EH (cell line): ENCODE measurements at regions not wholly inside any gene's neighbourhood (a gene's known extent, or its start where the extent isn't known, plus 50 kb on each side); places are given as distances from the start of the nearest gene placed in this dataset.
"Not testable (repeated sequence)": the region's sequence is repeated elsewhere in the genome, so short reads cannot be mapped to it uniquely, and the experiment has no call there.

Experiments
- DNase-seq: peaks from one replicate; pipeline ENCODE4 v3.0.0-alpha.2; 2015; ENCODE audit warnings: low read depth

DNA sequence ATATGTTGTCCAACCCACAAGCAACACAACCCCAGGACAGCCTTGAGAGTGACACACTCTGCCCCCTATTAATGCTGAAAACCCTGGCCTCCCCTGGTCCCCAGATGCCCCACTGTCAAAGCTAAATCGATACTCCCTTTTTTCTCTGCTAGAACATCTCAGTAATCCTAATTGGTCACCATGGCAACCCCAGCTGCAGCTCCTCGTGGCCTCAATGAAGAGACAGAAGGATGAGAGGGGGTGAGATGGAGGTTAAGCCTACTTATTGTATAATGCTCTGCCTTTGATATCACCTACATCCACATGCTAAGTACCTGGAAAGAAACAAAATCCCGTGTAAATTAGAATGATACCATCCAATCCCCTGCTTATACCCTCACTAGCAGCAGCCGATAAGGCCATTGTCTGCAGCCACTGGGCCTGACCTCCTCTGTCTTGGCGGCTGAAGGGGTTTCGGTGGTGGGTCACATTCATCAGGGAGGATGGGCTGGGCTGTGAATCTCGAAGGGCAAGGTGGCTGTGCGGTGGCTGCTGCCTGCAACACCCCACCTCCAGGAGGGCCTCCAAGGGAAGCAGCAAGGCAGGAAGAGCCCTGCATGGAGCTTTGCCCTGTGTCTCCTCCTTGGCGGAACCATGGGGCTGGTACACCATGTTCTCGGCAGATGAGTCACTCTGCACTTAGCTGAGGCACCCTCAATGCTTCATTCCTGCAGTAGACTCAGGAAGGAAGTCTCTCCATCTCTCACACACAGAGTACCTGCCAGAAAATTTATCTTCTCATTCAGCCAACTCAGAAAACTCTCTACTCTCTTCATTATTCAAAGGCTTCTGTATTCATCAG lies 399.5 kb downstream of the BUD13 start:
- no peak for DNase-seq

DNA sequence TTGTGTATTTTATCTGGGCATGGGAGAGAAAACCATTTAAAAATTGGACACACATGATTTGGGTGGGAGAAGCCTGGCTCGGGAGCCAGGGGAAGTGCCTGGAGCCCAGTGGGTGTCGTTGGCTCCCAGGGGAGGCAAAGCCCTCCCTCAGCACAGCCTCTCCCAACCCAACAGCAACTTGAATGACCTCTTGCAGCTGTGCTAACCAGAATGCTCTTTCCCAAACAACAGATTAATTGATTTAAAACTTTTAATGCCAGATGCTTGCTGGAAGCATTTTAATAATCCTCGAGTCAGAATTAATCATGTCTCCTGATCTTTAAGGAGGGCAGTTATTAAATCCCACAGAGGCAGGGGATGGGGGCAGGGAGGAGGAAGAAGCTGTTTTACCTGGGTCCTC lies 401.6 kb downstream of the BUD13 start:
- no peak for DNase-seq

- no peak for DNase-seq
These were observed 404.0 kb downstream of the BUD13 start for GRCh38 chr11:116368784-116369183.

GRCh38 chr11:116366980-116367645 lies 405.7 kb downstream of the BUD13 start:
- no peak for DNase-seq

DNA sequence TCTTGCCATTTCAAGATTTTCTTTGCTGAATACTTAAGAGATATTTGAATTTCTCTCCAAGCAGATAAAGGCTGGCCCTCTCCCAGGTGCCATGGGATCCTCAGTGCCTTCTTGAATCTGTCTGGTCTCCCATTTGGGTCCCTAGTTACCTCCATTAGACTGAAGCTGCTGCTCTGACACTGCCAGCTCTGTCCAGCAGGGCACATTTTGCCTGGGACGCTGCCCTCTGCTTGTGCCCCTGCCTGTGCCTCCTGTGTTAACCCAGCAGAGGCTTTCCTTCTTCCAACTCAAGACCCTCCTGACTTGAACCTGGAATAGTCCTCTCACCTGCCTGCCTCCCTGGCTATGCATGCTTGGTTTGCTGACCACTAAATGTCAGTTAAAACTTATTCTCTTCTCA lies 406.3 kb downstream of the BUD13 start:
- no peak for DNase-seq

DNA sequence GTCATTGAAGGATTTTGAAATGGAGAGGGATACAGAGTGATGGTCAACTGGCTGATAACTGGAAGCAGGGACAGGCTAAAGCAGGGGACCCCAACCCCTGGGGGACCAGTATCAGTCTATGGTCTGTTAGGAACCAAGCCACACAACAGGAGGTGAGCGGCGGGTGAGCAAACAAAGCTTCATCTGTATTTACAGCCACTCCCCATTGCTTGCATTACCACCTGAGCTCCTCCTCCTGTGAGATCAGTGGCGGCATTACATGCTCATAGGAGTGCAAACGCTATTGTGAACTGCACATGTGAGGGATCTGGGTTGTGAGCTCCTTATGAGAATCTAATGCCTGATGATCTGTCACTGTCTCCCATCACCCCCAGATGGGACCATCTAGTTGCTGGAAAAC lies 407.9 kb downstream of the BUD13 start:
- not testable (repeated sequence) for DNase-seq

DNA sequence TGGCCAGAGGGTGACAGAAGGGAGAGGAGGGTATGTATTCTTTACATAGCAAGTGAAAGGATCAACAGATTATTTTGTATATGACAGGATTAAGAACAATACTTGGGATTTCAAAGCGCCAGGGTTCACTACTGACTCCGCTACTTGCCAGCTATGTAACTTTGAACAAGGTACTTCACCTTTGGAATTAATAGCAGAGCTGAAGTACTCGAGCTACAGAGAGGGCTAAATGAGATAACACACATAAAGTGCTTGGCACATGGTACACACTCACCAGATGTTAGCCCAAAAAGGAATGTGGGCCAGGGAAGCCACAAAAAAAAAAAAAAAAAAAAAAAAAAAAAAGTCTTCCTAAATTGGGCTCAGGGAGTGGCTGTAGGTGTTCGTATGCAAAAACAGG lies 408.4 kb downstream of the BUD13 start:
- DNase-seq = no peak

GRCh38 chr11:116360221-116360941 lies 412.4 kb downstream of the BUD13 start:
- DNase-seq = no peak

DNA sequence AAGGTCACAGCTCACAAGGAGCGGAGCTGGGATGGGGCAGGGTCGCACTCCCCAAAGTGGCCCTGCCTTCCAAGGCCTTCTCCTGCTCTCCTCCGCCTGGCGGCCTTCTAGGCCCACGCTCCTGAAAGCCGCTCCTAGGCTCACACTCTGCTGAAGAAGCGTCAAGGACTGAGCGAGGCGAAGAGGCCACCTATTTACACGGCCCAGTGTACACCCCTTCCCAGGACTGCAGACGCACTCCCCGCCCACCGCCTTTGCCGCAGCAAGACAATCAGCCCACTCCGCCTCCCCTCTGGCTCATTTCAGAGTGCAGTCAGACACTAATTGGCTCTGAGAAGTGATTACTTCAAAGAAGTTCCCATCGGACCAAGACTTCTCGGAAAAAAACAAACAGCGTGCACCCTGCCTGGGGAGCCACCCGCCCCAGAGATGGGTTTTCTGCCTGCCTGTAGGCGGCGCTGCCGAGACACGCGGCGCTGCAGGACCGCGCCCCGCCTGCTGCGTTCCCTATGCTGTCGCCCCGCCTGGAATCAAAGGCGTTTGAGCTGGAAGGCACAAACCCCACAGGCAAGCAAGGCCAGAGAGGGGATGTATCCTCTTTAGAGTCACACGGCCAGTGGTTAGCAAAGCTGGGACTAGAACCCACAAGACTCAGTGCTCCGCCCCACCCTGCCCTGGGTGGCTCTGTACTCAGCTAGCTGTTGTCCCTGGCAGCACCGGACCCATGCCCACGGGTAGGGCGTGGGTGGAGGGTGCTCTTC lies 414.8 kb downstream of the BUD13 start:
- DNase-seq = no peak

- DNase-seq = no peak
These were observed 416.3 kb downstream of the BUD13 start for GRCh38 chr11:116356451-116356850.

DNA sequence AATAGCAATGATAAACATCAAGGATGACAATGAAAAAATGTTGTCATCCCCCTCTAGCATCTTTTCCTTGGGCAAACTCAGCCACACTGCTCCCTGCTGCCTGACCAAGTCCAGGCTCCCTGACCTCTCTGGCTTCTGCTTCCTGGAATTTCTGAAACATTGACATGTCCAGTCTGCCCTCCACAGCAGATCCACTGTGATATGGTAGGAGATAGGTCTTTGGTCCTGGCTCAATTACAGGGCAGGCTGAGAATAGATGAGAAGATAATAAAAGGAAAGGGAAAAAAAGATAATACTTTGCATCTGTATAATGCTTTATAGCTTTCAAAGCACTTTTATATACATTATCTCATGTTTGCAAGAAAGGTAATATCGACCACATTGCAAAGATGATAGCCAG lies 417.7 kb downstream of the BUD13 start:
- DNase-seq = no peak

- DNase-seq = no peak
These were observed 419.2 kb downstream of the BUD13 start for GRCh38 chr11:116353589-116353988.

- DNase-seq = no peak
These were observed 419.9 kb downstream of the BUD13 start for GRCh38 chr11:116352881-116353280.

GRCh38 chr11:116348226-116348625 lies 424.6 kb downstream of the BUD13 start:
- DNase-seq = no peak

- no peak for DNase-seq
These were observed 427.2 kb downstream of the BUD13 start for GRCh38 chr11:116345575-116345974.

- DNase-seq = no peak
These were observed 428.2 kb downstream of the BUD13 start for GRCh38 chr11:116344601-116345000.

- no peak for DNase-seq
These were observed 429.5 kb downstream of the BUD13 start for GRCh38 chr11:116343270-116343669.

- DNase-seq = no peak
These were observed 430.6 kb downstream of the BUD13 start for GRCh38 chr11:116342148-116342547.

- no peak for DNase-seq
These were observed 433.3 kb downstream of the BUD13 start for GRCh38 chr11:116339306-116340098.

DNA sequence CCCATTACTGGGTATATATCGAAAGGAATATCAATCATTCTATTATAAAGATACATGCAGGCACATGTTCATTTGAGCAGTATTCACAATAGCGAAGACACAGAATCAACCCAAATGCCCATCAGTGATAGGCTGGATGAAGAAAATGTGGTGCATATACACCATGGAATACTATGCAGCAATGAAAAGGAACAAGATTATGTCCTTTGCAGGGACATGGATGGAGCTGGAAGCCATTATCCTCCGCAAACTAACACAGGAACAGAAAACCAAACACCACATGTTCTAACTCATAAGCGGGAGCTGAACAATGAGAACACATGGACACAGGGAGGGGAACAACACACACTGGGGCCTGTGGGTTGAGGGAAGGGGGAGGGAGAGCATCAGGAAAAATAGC lies 434.3 kb downstream of the BUD13 start:
- not testable (repeated sequence) for DNase-seq

- DNase-seq = no peak
These were observed 436.2 kb downstream of the BUD13 start for GRCh38 chr11:116336540-116336939.
